Epithelial cell of prostate (primary cell): ENCODE measurements at regions not wholly inside any gene's neighbourhood (a gene's known extent, or its start where the extent isn't known, plus 50 kb on each side); places are given as distances from the start of the nearest gene placed in this dataset.
A peak's percentile ranks its signal among the peaks of the same experiment; 100 is the strongest.

Source experiments
- DNase-seq: peaks from one replicate; pipeline ENCODE4 v3.0.0-alpha.2; 2011; ENCODE audit warnings: low read depth, low spot score
- H3K27ac ChIP-seq: fragments of 450-650 bp; 2 replicates; pipeline ENCODE4 v1.5.1; 2017; ENCODE audit warnings: mild to moderate bottlenecking

- peak overlapping the region; percentile 51 for H3K27ac ChIP-seq
- DNase-seq, result no peak
Measured at GRCh38 chr10:60446070-60446833, 56.6 kb upstream of the ANK3 start.

- no peak overlapping the region for H3K27ac ChIP-seq
- DNase-seq, result no peak
Measured at GRCh38 chr10:60444494-60445064, 54.9 kb upstream of the ANK3 start.

GRCh38 chr10:60443346-60443745 is 53.7 kb upstream of the ANK3 start:
- no peak for DNase-seq
- H3K27ac ChIP-seq, result no peak overlapping the region

GRCh38 chr10:60441515-60441914 is 51.8 kb upstream of the ANK3 start:
- H3K27ac ChIP-seq, result no peak overlapping the region
- no peak for DNase-seq

GRCh38 chr10:60439641-60440040 is 50.0 kb upstream of the ANK3 start:
- DNase-seq, result no peak

More at GRCh38 chr10:60439641-60440040, 50.0 kb upstream of the ANK3 start:
- no peak overlapping the region for H3K27ac ChIP-seq
